GM18520 (cell line): ENCODE measurements at regions not wholly inside any gene's neighbourhood (a gene's known extent, or its start where the extent isn't known, plus 50 kb on each side); places are given as distances from the start of the nearest gene placed in this dataset.

ENCODE experiments used
- ATAC-seq: cut with Tn5 transposase; IDR thresholded peaks from one replicate; pipeline ENCODE4 v1.9.1; 2021; ENCODE audit not compliant: unreplicated experiment

DNA sequence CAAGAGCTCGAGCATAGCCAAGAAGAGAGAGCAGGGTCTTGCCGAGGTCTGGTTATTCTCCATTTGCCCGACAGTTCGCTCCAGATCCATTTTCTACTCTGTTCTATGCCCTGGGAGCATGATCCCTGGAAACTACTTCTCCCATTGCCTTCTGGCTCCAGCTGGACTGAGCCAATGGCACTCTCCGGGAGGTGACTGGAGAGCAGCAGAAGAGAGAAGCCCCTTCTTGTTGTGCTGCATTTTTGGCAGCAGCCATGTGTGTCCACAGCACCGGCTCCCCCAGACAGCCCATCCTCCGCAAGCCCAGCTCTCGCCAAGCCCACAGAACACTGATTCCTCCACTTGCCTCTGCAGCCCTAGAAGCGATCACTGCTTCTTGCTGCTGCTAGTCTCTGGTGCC lies 345.5 kb downstream of the TNS1 start:
- no peak for ATAC-seq

DNA sequence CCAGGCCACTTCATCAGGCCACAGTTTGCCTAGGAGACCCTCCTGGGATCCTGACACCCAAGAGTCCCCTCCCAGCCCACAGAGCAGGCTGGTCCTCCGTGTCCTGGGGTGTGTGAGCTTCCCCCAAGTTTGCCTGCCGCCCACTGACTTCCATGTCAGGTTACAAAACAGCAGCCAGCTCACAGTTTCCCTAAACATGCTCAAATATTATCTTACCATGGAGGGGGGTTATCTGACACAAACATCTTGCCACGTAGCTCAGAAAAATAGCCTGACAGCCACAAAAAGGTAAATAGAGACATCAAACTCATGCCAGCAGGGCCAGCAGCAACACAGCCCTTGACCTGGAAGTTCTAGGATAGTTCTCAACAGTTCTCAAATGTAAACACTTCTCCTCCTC lies 346.5 kb downstream of the TNS1 start:
- no peak for ATAC-seq

- no peak for ATAC-seq
Observed at GRCh38 chr2:217655651-217656050, 347.1 kb downstream of the TNS1 start.

GRCh38 chr2:217654168-217654567 lies 348.6 kb downstream of the TNS1 start:
- no peak for ATAC-seq

DNA sequence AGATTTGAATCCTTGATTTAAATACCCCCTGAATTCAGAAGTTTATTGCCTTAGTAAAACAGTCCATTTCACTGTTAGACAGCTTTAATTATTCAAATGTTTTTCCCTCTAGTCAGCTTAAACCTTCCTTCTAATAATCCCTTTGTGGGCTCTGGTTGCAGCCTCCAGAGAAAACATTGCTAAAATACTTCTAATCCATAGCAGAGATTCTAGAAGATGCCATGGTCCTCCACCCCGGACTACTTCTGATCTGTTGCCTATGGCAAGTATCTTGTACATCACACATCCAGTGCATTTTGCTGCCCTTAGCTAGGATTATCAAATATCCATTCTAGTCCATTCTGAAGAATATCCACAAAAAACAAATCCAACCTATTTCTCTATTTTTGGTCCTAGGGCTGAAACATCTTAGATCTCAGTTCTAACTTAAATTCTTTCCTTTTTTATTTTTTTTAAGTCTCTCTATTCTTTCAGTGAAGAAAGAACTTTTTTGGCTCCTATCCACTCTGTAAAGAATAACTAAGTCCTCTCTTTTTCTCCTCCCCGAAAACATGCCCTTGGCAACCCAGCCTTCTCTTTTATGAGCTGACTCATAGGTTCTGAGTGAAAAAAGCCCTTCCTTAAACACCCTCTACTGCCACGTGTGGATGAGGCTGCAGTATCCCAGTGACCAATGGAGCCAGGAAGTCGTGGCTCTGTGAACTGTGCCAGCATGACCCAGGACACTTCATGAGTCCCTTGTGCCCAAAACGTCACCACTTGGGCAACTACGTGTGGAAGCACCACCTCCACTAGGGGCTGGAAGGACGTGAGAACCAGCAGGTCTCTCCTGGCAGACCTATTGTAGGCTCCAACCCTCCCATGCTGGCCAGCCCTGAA lies 349.8 kb downstream of the TNS1 start:
- ATAC-seq = no peak

DNA sequence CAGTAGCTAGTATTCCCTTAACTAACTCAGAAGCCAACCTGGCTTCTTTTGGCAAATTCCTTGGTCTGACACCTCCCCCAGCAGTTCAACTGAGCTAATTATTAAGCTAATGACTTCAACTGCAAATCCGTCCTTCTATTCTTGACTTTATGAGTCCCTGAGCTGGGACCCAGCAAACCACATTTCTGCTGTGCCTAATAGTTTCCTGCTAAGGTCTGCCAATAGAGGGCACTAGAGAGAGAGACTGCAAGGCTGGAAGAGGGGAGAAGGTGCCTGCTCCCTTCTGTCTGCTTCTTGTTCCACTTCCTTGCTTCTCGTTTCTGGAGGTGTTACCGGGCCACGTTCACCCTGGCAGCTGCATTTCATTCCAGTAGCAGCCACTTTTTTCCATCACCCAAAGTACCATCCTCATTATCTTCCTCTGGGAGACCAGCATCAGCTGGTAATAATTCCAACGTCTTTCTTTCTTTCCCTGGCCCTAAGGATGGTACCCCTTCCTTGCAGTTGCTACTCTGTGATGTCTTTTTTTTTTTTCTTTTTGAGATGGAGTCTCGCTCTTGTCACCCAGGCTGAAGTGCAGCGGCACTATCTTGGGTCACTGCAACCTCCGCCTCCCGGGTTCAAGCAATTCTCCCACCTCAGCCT lies 352.0 kb downstream of the TNS1 start:
- no peak for ATAC-seq

GRCh38 chr2:217650229-217650628 lies 352.6 kb downstream of the TNS1 start:
- no peak for ATAC-seq

DNA sequence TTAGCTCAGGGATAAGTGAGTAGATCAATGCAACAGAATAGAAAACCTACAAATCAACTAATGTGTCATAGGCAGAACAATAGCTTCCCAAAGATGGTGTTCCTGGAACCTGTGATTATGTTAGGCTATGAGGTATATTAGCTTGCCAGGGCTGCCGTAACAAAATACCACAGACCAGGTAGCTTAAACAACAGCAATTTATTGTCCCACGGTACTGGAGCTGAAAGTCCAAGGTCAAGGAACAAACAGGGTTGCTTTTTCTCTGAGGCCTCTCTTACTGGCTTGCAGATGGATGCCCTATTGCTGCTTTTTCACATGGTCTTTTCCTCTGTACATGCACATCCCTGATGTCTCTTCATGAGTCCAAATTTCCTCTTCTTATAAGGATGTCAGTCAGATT lies 354.9 kb downstream of the TNS1 start:
- ATAC-seq = no peak

DNA sequence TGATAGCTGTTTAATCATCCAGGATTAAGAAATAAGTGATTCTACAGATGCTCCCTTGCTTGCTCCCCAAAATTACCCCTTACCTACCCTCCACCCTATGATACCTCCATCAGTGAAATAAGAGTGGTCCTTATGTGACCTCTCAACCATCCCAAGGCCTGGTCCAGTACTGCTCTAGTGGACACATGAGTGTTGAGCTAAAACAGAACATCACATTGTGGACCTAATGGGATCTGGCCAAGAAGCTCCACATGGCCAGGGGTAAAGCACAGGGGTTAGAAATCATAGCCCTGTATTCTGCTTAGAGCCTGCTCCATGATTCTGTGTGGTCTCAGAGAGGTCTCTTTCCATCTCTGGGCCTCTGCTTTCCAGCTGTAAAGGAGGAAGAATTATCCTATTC lies 355.6 kb downstream of the TNS1 start:
- ATAC-seq = no peak

- no peak for ATAC-seq
Observed at GRCh38 chr2:217645896-217646295, 356.9 kb downstream of the TNS1 start.

DNA sequence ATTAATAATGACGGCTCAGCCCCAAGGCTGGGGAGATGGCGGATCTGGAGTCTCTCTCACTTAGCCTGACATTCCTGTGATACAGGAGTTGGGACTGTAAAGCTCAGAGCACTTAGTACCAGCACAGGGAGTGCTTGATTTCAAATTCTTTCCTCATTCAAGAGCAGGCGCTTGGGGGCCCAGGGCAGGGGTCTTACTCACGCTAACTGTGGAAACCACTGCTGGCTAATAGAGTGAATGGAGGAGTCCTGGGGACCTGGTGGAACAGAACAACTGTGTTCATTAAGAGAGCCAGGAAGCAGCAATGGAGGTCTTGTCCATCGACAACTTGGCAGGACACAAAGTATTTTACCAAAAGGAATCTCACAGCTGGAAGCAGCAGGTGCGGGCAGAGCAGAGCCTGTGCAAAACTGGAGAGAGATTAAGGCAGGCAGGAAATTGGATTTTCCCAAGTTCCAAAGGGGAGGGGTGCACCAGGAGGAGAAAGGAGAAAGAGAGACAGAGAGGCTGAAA lies 358.9 kb downstream of the TNS1 start:
- ATAC-seq = no peak

DNA sequence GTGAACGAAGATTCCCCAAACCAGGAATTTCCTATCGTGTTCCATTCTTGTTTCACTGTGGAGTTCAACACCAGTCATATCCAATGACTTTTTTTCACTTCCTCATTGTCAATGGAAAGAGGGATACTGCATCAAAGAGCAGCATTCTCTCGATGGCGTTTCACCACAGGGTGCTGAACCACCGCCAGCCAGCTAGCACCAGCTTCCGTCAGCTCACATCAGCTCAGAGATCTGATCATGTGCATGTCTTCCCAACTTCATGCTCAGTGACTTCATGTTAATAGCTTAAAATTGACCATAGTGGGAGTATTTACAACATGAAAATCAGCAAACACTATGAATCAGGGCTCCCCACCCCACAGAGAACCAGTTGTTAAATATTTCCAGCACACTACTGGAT lies 359.9 kb downstream of the TNS1 start:
- no peak for ATAC-seq

DNA sequence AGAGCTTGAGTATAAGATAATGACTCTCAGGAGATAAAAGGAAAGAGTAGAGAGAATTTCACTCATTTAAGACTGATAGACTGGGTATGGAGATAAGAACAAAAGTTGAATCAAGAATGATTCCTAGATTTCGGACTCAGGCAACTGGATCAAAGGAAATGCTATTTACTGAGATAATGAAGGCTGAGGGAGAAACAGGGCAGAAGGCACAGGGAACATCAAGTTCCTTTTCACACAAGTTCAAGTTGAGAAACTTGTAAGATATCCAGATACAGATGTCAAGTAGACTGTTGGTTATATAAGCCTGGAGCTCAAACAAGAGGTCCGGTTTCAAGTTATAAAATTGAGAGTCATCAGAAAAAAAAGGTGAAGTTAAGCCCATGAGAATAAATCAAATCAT lies 360.8 kb downstream of the TNS1 start:
- no peak for ATAC-seq

- no peak for ATAC-seq
Observed at GRCh38 chr2:217639481-217639880, 363.3 kb downstream of the TNS1 start.

- ATAC-seq = no peak
Observed at GRCh38 chr2:217638533-217638932, 364.3 kb downstream of the TNS1 start.

DNA sequence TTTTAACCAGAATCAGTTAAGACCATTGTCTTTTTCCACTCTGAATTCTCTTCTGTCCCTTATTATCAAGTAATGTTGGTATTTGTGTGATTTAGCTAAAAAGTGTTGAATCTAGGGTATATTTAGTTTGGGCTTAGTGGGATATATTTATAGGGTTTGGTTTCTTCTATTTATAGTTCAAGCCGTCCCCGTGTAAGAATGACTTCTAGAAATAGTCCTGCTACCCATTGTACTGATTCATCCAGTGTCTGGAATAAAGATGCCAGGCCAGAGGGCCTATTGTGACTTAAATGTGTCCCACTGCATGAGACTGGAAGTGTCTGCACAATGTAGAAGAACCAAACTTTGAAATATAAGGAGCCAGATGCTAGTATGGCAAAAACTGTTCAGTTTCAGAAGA lies 364.8 kb downstream of the TNS1 start:
- no peak for ATAC-seq

GRCh38 chr2:217636991-217637561 lies 365.7 kb downstream of the TNS1 start:
- no peak for ATAC-seq

DNA sequence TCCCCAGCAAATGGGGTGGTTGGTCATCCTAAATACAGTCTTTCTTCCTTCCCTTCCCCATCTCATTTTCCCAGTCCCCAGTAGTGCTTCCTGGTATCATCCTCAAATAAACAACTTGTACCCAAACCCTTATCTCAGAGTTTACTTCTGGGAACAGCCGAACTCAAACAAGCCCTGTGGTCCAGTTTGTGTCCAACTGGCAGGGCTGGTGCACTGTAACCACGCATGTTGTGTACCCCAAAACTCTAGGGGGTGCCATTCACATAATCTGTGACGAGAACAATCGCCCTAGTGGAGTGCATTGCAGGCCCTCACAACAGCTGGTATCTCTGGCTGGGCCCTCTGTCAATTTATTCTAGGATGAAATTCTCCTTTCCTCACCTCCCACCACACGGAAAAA lies 366.2 kb downstream of the TNS1 start:
- ATAC-seq = no peak

DNA sequence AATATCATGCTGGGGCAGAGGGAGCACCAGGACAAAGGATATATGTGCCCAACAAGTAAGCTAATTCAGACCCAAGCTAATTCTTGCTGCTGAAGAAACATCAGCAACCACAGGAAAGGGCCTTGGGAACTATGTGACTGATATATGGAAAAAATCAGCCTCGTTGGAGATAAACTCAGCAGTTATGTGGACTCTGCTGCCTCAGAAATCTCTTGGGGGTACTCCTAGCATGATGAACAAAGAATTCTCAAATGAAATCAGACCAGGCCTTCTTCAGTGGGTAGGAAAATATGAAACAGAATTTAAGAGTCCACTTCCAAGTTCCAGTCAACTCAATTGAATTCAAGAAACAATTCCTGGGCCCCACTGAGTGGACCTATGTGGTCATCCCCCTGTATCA lies 367.9 kb downstream of the TNS1 start:
- no peak for ATAC-seq

GRCh38 chr2:217632043-217632442 lies 370.8 kb downstream of the TNS1 start:
- ATAC-seq = no peak

DNA sequence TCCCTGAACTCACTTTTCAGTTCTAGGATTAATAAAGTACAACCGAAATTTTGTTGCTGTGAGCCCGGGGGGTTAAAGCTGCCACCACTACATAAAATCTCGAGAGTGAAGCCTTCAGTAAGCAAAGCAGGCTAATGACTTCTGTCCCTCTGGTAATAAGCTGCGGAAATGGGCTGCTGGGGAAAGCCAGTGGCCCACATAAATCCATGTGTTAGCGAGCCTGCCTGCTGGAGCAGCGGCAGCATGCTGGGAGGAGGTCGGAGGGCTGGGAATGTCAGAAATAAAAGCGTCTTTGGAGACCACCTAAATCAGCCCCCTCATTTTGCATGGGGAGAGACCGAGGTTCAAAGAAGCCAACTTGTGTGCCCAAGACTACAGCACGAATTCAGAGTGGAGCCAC lies 371.7 kb downstream of the TNS1 start:
- no peak for ATAC-seq

DNA sequence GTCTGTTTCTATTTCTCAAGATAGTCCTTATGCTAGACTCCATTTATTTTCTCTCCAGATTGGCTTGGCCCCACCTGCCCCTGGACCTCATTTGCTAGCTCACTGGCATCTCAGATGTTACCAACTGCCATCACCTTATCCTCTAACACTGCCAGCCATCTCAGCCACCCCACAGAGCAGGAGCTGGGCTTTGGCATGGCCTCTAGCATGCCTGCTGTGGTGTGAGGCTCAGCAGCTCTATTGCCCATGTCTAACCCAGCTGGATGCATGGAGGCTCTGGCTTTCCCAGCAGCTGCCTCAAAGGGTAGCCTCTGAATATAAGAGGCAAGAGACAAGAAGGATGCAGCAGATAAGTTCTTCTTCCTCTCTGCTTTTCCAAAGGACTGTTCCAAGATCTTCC lies 373.4 kb downstream of the TNS1 start:
- ATAC-seq = no peak
